Psoas muscle (tissue), 7 donors: ENCODE measurements at regions not wholly inside any gene's neighbourhood (a gene's known extent, or its start where the extent isn't known, plus 50 kb on each side); places are given as distances from the start of the nearest gene placed in this dataset.
A peak's percentile ranks its signal among the peaks of the same experiment; 100 is the strongest.

ENCODE experiments used
- ATAC-seq, 4 donors: fragments of 200-7000 bp; cut with Tn5 transposase; one replicate each; pipeline ENCODE4 v1.9.1; 2020; ENCODE audit warnings: moderate library complexity in 3 of 4, mild to moderate bottlenecking in 2 of 4
- DNase-seq, 2 donors: peaks; one replicate each; pipeline ENCODE4 v3.0.0-alpha.2; 2020
- H3K27ac ChIP-seq: fragments of 200-600 bp; one replicate; pipeline ENCODE4 v1.8.0; 2022
- H3K27me3 ChIP-seq, 3 donors: fragments of 200-600 bp in 1 of 3; one replicate each; pipeline versions ENCODE4 v1.6.1 to v1.8.0; 2013 to 2022; ENCODE audit warnings: low read length in 2 of 3, mild to moderate bottlenecking in 2 of 3, moderate library complexity in 1 of 3; ENCODE audit not compliant: insufficient read depth in 3 of 3
- H3K36me3 ChIP-seq, 2 donors: fragments of 200-600 bp in 1 of 2; one replicate each; pipeline versions ENCODE4 v1.6.1 to v1.8.0; 2013 to 2022; ENCODE audit warnings: low read depth in 1 of 2, mild to moderate bottlenecking in 1 of 2, moderate library complexity in 1 of 2; ENCODE audit not compliant: insufficient read depth in 1 of 2
- H3K4me1 ChIP-seq: fragments of 200-600 bp; one replicate; pipeline ENCODE4 v1.8.0; 2022
- H3K4me3 ChIP-seq: fragments of 200-600 bp; one replicate; pipeline ENCODE4 v1.8.0; 2022; ENCODE audit warnings: mild to moderate bottlenecking
- H3K9me3 ChIP-seq: fragments of 200-600 bp; one replicate; pipeline ENCODE4 v1.8.0; 2022
- WGBS, 3 donors: extraction: QIAGEN DNeasy Blood & Tissue Kit; methylation state at CpG; one replicate each; pipeline versions ENCODE4 v1.1.6 to v1.1.7; 2013; 5-methylcytosine and 5-hydroxymethylcytosine counted together
- intact Hi-C, 2 donors: fragments of 100-400 bp; cut with DNase I; formaldehyde crosslinking; loops; one replicate each; pipeline versions ENCODE4 v1.11.0 to v1.14.2; 2022
- TF ChIP-seq, protein P1 (sequence below): fragments of 200-600 bp; IDR thresholded peaks from one replicate; pipeline ENCODE4 v1.8.0; 2022; ENCODE audit warnings: antibody characterized with exemption
- donor health status: healthy with polysubstance abuse.
- donor health status: DM: no; HTN: no; CAD: no; lungs with moderate emphysema.
- donor health status: Bipolar disorder and iron deficiency.
- donor health status: healthy.
- donor health status: DM: yes; HTN: yes; CAD: no.
- donor health status: DM: no; HTN: no; CAD: no.
- donor health status: DM: yes; HTN: yes; CAD: no.

- DNase-seq (peak; percentile 13 to 53), ATAC-seq (peak in 3 of 4 donors; percentile 12 to 33 (median 31))
- intact Hi-C loops = no loop called here
- Histone ChIP-seq H3K4me1 (peaks cover 17% of the 10 kb centered on the region), H3K9me3 (no peaks in the 10 kb centered on the region), H3K27ac (peak overlapping the region; percentile 56), H3K4me3 (no peak overlapping the region), H3K36me3 (no peaks in the 10 kb centered on the region), H3K27me3 (no peaks in the 10 kb centered on the region)
- WGBS, 3 donors = 55 to 67% (median 62%) methylated on average over 2 of the region's 2 CpGs
- TF ChIP-seq, protein P1, sequence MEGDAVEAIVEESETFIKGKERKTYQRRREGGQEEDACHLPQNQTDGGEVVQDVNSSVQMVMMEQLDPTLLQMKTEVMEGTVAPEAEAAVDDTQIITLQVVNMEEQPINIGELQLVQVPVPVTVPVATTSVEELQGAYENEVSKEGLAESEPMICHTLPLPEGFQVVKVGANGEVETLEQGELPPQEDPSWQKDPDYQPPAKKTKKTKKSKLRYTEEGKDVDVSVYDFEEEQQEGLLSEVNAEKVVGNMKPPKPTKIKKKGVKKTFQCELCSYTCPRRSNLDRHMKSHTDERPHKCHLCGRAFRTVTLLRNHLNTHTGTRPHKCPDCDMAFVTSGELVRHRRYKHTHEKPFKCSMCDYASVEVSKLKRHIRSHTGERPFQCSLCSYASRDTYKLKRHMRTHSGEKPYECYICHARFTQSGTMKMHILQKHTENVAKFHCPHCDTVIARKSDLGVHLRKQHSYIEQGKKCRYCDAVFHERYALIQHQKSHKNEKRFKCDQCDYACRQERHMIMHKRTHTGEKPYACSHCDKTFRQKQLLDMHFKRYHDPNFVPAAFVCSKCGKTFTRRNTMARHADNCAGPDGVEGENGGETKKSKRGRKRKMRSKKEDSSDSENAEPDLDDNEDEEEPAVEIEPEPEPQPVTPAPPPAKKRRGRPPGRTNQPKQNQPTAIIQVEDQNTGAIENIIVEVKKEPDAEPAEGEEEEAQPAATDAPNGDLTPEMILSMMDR = no peak
Observed at GRCh38 chr4:129822701-129823100, 726.7 kb downstream of the C4orf33 start.

GRCh38 chr4:129823105-129823504, 727.2 kb downstream of the C4orf33 start:
- Histone ChIP-seq H3K4me3 (no peak overlapping the region), H3K27me3 (no peaks in the 10 kb centered on the region), H3K4me1 (peaks cover 17% of the 10 kb centered on the region), H3K27ac (no peak overlapping the region), H3K9me3 (no peaks in the 10 kb centered on the region), H3K36me3 (no peaks in the 10 kb centered on the region)
- TF ChIP-seq, protein P1 = no peak
- intact Hi-C loops = no loop called here
- ATAC-seq (no peak), DNase-seq (no peak)

DNA sequence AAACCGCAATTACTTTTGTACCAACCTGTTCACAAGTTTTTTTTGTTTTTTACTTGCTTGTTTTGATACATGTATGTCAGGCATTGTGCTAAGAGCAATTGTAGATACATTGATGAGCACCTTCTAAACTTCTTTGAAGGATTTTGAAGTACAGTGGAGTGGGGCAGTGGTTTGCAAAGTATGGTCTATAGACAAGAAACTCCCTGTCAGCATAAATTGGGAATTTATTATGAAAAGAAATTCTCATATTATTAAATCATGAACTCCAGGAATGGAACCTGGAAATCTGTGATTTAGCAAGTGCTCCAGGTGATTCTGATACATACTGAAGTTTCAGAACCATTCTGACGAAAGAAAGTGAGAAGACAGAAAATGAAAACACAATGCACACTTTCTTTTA, 733.4 kb downstream of the C4orf33 start:
- H3K27ac ChIP-seq = no peak overlapping the region
- intact Hi-C loops = no loop called here
- H3K36me3 ChIP-seq = no peaks in the 10 kb centered on the region
- WGBS, 3 donors = 86 to 91% (median 89%) methylated on average over 2 of the region's 2 CpGs
- TF ChIP-seq, protein P1 = no peak
- H3K27me3 ChIP-seq = no peaks in the 10 kb centered on the region
- H3K4me3 ChIP-seq = no peak overlapping the region
- no peaks in the 10 kb centered on the region for H3K4me1 ChIP-seq
- ATAC-seq (no peak), DNase-seq (no peak)
- H3K9me3 ChIP-seq = no peaks in the 10 kb centered on the region

- no peaks in the 10 kb centered on the region for H3K27me3 ChIP-seq
- ATAC-seq (no peak), DNase-seq (no peak)
- TF ChIP-seq, protein P1 = no peak
- no peaks in the 10 kb centered on the region for H3K9me3 ChIP-seq
- H3K4me3 ChIP-seq = no peak overlapping the region
- intact Hi-C loops = no loop called here
- H3K4me1 ChIP-seq = no peaks in the 10 kb centered on the region
- no peaks in the 10 kb centered on the region for H3K36me3 ChIP-seq
- WGBS, 3 donors = 37 to 54% (median 43%) methylated on average over 3 of the region's 3 CpGs
- H3K27ac ChIP-seq = no peak overlapping the region
Observed at GRCh38 chr4:129839687-129840086, 743.7 kb downstream of the C4orf33 start.

DNA sequence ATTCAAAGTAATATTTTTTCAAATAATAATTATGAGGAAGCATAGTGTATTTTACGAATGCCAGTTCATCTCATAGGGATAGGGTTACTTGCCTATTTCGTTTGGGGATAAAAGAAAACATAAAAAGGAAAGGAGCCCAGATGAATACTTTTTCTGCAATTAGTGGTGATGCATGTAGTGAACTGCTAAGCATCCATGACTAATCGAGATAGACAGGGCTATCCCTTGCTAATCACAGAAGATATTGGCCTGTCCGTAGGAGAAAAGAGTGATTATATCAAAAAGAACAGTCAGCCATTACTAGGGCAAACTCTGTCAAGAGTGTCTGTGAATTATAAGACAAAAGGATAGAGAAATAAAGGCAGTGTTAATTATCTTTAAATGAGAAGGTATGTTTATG, 746.1 kb downstream of the C4orf33 start:
- TF ChIP-seq, protein P1 = no peak
- intact Hi-C loops = no loop called here
- H3K27ac ChIP-seq = no peak overlapping the region
- DNase-seq (no peak), ATAC-seq (no peak)
- H3K36me3 ChIP-seq = no peaks in the 10 kb centered on the region
- WGBS, 3 donors = 45 to 50% (median 49%) methylated on average over 4 of the region's 4 CpGs
- H3K4me1 ChIP-seq = no peaks in the 10 kb centered on the region
- no peak overlapping the region for H3K4me3 ChIP-seq
- no peaks in the 10 kb centered on the region for H3K27me3 ChIP-seq
- no peaks in the 10 kb centered on the region for H3K9me3 ChIP-seq
